Breast epithelium (tissue), 4 donors: ENCODE measurements at regions not wholly inside any gene's neighbourhood (a gene's known extent, or its start where the extent isn't known, plus 50 kb on each side); places are given as distances from the start of the nearest gene placed in this dataset.

Experiments used
- DNase-seq, 2 donors: peaks; one replicate each; pipeline ENCODE4 v3.0.0-alpha.2; 2019; ENCODE audit warnings: low spot score in 2 of 2
- H3K27ac ChIP-seq, 2 donors: fragments of 200-600 bp; sonication (generic) in 1 of 2; one replicate each; pipeline ENCODE4 v1.5.1; 2016 to 2019; ENCODE audit warnings: mild to moderate bottlenecking in 1 of 2
- H3K27me3 ChIP-seq, 2 donors: fragments of 200-600 bp; sonication (generic) in 1 of 2; one replicate each; pipeline versions ENCODE4 v1.5.1 to v1.6.0; 2017 to 2019; ENCODE audit warnings: control low read depth in 1 of 2, mild to moderate bottlenecking in 1 of 2
- H3K36me3 ChIP-seq: fragments of 200-600 bp; one replicate; pipeline ENCODE4 v1.5.1; 2019
- H3K4me1 ChIP-seq, 2 donors: fragments of 200-600 bp; sonication (generic); one replicate each; pipeline ENCODE4 v1.5.1; 2016 to 2019; ENCODE audit warnings: control low read depth in 1 of 2
- H3K4me3 ChIP-seq, 3 donors: fragments of 200-600 bp; sonication (generic); 1 replicate in 2 of 3; 2 replicates in 1 of 3; pipeline ENCODE4 v1.5.1; 2016 to 2019; ENCODE audit warnings: mild to moderate bottlenecking in 3 of 3, moderate library complexity in 2 of 3
- H3K9me3 ChIP-seq, 2 donors: fragments of 200-600 bp; sonication (generic) in 1 of 2; one replicate each; pipeline ENCODE4 v1.5.1; 2016 to 2019; ENCODE audit warnings: control low read depth in 1 of 2
- POLR2A ChIP-seq: fragments of 450-650 bp; IDR thresholded peaks from one replicate; pipeline ENCODE4 v1.6.1; 2016; ENCODE audit warnings: antibody characterized with exemption, mild to moderate bottlenecking, moderate library complexity
- POLR2AphosphoS5 ChIP-seq, 3 donors: sonication (generic); formaldehyde crosslinking; IDR thresholded peaks; one replicate each; pipeline ENCODE4 v1.6.1; 2017; ENCODE audit warnings: antibody characterized with exemption in 3 of 3
- intact Hi-C: fragments of 100-400 bp; cut with DNase I; formaldehyde crosslinking; loops from one replicate; pipeline ENCODE4 v1.15.1; 2023; ENCODE audit warnings: low total_unique reads
- TF ChIP-seq, protein P1 (sequence below), 3 donors: fragments of 450-650 bp; IDR thresholded peaks; one replicate each; pipeline ENCODE4 v1.5.1; 2016 to 2017; ENCODE audit warnings: antibody characterized with exemption in 3 of 3, mild to moderate bottlenecking in 3 of 3, moderate library complexity in 3 of 3

DNA sequence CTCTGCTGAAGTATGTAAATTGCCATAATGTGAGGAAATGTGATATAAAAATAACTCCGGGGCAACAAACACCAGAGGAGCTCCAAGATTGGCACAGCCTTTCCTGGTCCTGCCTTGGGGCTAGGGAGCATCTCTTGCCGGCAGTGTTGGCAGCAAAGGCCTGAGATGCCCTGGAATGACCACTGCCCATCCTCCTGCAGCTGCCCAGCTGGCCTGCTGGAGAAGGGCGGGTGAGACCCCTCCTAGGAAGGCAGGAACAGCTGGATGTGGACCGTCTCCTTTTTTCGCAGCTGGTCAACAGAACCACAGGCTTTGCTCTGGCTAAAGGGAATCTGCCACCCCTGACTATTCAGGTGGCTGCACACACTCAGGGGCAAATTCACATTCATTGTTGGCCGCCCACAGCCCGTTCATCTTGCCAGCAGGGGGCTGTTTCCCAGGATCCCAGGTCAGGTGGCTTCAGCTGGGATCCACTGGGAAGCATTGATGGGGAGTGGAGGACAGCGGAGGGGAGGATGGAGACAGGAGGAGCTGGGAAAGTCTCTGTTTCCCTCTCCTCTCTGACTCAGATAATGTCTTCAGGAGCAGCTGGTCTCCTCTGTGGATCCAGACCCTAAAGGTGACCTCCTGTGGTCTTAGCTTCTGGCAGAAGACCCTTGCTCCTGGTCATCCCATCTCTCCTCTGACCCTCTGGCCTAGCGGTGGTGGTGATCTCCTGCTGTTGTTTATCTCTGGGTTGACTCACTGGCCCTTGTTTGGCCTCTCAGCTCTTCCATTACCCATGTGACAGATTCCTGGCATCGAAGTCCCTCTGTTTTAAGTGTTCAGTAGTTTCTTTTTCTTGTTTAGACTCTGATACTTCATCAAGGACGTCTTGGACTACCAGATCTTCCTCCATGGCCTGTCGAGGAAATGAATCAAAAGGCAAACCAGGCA is 336.7 kb downstream of the DHX35 start:
- TF ChIP-seq POLR2AphosphoS5 (IDR thresholded peaks at IDR 0.05) (no peak), POLR2A (no peak)
- TF ChIP-seq, protein P1, sequence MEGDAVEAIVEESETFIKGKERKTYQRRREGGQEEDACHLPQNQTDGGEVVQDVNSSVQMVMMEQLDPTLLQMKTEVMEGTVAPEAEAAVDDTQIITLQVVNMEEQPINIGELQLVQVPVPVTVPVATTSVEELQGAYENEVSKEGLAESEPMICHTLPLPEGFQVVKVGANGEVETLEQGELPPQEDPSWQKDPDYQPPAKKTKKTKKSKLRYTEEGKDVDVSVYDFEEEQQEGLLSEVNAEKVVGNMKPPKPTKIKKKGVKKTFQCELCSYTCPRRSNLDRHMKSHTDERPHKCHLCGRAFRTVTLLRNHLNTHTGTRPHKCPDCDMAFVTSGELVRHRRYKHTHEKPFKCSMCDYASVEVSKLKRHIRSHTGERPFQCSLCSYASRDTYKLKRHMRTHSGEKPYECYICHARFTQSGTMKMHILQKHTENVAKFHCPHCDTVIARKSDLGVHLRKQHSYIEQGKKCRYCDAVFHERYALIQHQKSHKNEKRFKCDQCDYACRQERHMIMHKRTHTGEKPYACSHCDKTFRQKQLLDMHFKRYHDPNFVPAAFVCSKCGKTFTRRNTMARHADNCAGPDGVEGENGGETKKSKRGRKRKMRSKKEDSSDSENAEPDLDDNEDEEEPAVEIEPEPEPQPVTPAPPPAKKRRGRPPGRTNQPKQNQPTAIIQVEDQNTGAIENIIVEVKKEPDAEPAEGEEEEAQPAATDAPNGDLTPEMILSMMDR (IDR thresholded peaks at IDR 0.05), result no peak
- Histone ChIP-seq H3K36me3 (no peaks in the 10 kb centered on the region), H3K9me3 (no peaks in the 10 kb centered on the region), H3K4me3 (no peak overlapping the region), H3K27me3 (no peaks in the 10 kb centered on the region), H3K4me1 (no peaks in the 10 kb centered on the region), H3K27ac (peak overlapping the region in 1 of 2 donors; percentile 19)
- intact Hi-C loops, result no loop called here
- no peak for DNase-seq

DNA sequence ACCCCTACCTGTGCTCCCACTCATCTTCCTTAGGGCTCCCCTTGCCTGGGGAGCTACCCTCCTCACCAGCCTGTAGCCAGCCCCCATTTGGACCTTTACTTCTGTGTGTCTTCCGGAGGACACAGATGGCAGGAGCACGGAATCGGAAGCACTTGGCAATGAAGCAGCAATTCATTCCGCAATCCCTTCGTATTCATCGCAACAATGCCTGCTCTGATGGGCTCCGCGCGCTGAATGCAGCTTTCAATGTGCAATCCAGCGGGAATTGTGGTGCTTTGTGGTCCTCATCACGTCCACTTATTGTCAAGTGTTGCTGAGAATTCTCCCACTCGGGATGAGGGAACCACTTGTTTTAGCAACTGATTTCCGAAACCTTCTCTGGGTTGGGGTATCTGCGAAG is 336.0 kb downstream of the DHX35 start:
- Histone ChIP-seq H3K36me3 (no peaks in the 10 kb centered on the region), H3K27ac (no peak overlapping the region), H3K4me3 (no peak overlapping the region), H3K4me1 (no peaks in the 10 kb centered on the region), H3K27me3 (no peaks in the 10 kb centered on the region), H3K9me3 (no peaks in the 10 kb centered on the region)
- intact Hi-C loops, result no loop called here
- no peak for DNase-seq
- TF ChIP-seq, protein P1 (IDR thresholded peaks at IDR 0.05), result no peak
- no peak for TF ChIP-seq POLR2A

- Histone ChIP-seq H3K27ac (no peak overlapping the region), H3K27me3 (no peaks in the 10 kb centered on the region), H3K36me3 (no peaks in the 10 kb centered on the region), H3K4me1 (no peaks in the 10 kb centered on the region), H3K4me3 (no peak overlapping the region), H3K9me3 (no peaks in the 10 kb centered on the region)
- intact Hi-C loops, result no loop called here
- TF ChIP-seq, protein P1 (IDR thresholded peaks at IDR 0.05), result no peak
- no peak for TF ChIP-seq POLR2AphosphoS5 (IDR thresholded peaks at IDR 0.05)
- TF ChIP-seq POLR2A, result no peak
- DNase-seq, result no peak
Measured at GRCh38 chr20:39295301-39295700, 333.2 kb downstream of the DHX35 start.

DNA sequence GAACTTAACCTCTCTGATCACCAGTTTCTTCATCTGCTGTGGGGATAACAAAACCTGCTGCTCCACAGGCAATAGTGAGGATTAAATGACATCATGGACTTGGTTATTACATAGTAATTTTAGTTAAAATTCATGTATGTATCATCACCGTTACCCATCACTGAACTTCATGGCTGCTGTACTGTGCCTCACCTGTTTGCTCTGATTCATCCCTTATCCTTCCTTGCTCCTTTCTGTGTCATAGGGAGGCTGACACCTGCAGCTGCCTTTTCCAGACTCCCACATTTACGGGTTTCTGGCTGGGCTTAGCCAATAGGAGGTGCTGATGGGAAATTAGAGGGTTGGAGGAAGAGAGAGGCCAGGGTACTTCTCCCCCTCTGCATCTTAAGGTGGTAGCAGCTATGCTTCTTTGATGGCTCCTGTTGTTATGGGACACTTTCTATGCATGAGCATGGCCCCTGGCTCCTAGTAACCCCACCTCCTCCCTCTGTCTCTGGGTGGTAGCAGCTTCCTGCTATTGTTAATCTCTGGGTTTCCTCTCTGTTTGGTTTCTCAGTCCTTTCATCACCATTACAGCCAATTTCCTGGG is 332.1 kb downstream of the DHX35 start:
- no peaks in the 10 kb centered on the region for H3K36me3 ChIP-seq
- H3K9me3 ChIP-seq, result no peaks in the 10 kb centered on the region
- TF ChIP-seq POLR2AphosphoS5 (IDR thresholded peaks at IDR 0.05), result no peak
- no peak for TF ChIP-seq POLR2A
- TF ChIP-seq, protein P1 (IDR thresholded peaks at IDR 0.05), result no peak
- no peaks in the 10 kb centered on the region for H3K4me1 ChIP-seq
- intact Hi-C loops, result no loop called here
- no peak overlapping the region for H3K27ac ChIP-seq
- no peak overlapping the region for H3K4me3 ChIP-seq
- no peak for DNase-seq
- H3K27me3 ChIP-seq, result no peaks in the 10 kb centered on the region

DNA sequence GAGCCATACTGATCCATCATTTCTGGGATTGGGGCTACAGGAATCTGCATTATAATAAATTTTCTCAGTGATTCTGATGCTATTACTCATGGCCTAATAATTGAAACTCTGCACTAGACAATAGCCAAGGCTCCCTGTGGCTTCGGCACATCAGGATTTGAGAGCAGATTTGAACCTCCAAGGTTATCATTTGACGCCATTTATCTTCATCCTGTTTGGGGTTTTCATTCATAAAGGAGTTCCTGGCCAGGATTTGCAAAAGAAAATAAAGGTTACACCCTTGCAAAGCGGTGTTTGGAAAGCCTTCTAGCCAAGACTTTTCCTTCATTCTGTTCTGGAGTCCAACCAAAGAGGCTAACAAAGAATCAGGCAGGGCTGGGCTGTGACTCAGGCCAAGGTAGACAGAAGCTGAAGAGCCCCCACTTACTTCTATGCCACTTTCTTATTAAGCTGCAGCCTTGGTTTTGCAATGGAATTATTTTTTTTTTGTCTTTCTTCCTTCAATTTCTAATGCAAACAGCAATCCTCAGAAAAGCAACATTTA is 330.1 kb downstream of the DHX35 start:
- intact Hi-C loops, result no loop called here
- no peak for DNase-seq
- H3K27ac ChIP-seq, result no peak overlapping the region
- no peak overlapping the region for H3K4me3 ChIP-seq
- no peaks in the 10 kb centered on the region for H3K9me3 ChIP-seq
- no peaks in the 10 kb centered on the region for H3K36me3 ChIP-seq
- H3K27me3 ChIP-seq, result no peaks in the 10 kb centered on the region
- TF ChIP-seq, protein P1 (IDR thresholded peaks at IDR 0.05), result no peak
- no peak for TF ChIP-seq POLR2AphosphoS5 (IDR thresholded peaks at IDR 0.05)
- TF ChIP-seq POLR2A, result no peak
- H3K4me1 ChIP-seq, result no peaks in the 10 kb centered on the region
